Spleen (tissue), 7 donors: ENCODE measurements at regions not wholly inside any gene's neighbourhood (a gene's known extent, or its start where the extent isn't known, plus 50 kb on each side); places are given as distances from the start of the nearest gene placed in this dataset.

Experiments used
- CTCF ChIP-seq, 11 experiments: fragments of 200-600 bp in 7 of 11; fragments of 450-650 bp in 4 of 11; sonication (generic) in 4 of 11; IDR thresholded peaks in 8 of 11; conservative IDR thresholded peaks in 3 of 11; 1 replicate in 7 of 11; 2 replicates in 4 of 11; pipeline versions ENCODE4 v1.4.0 to v1.8.0; 2016 to 2021; ENCODE audit warnings: antibody characterized with exemption in 11 of 11, inconsistent platforms in 4 of 11, mild to moderate bottlenecking in 1 of 11
- POLR2A ChIP-seq, 3 donors: fragments of 450-650 bp; IDR thresholded peaks; one replicate each; pipeline ENCODE4 v1.5.1; 2017; ENCODE audit warnings: antibody characterized with exemption in 3 of 3, mild to moderate bottlenecking in 1 of 3
- donor health status: DM: no; HTN: no; CAD: no; lungs with moderate emphysema.
- donor health status: DM: no; HTN: no; CAD: no.
- donor health status: DM: no; HTN: no; CAD: no.

- TF ChIP-seq CTCF (IDR thresholded peaks at IDR 0.05 in 8 of 11, conservative IDR thresholded peaks at IDR 0.05 in 3 of 11) = no peak
- TF ChIP-seq POLR2A (IDR thresholded peaks at IDR 0.05) = no peak
These were observed 329.2 kb upstream of the C1orf87 start for GRCh38 chr1:60402816-60403215.
